C4-2B (cell line): ENCODE measurements at regions not wholly inside any gene's neighbourhood (a gene's known extent, or its start where the extent isn't known, plus 50 kb on each side); places are given as distances from the start of the nearest gene placed in this dataset.

Experiments
- CTCF ChIP-seq: fragments of 450-650 bp; conservative IDR thresholded peaks from 2 replicates; pipeline ENCODE4 v1.5.1; 2017; ENCODE audit warnings: mild to moderate bottlenecking
- ZFX ChIP-seq: fragments of 450-650 bp; IDR thresholded peaks from 2 replicates; pipeline ENCODE4 v1.6.1; 2017

GRCh38 chr2:193521523-193521922 lies 1326.8 kb upstream of the TMEFF2 start:
- no peak for TF ChIP-seq CTCF
- TF ChIP-seq ZFX = no peak
